H1 (cell line): ENCODE measurements at regions not wholly inside any gene's neighbourhood (a gene's known extent, or its start where the extent isn't known, plus 50 kb on each side); places are given as distances from the start of the nearest gene placed in this dataset.

ENCODE experiments used
- CTCF ChIA-PET: fragments of 300-600 bp; sonication (Branson Sonifier 250); formaldehyde crosslinking; loops from one replicate; lab custom pipeline; 2021; ENCODE audit not compliant: partially characterized antibody; lab: Charles Lee
- POLR2A ChIA-PET: fragments of 300-600 bp; sonication (Branson Sonifier 250); formaldehyde crosslinking; loops from one replicate; lab custom pipeline; 2021; ENCODE audit warnings: inconsistent platforms; ENCODE audit not compliant: partially characterized antibody; lab: Charles Lee
- DNase-seq, 2 experiments: peaks; one replicate each; pipeline versions ENCODE4 v3.0.0 to v3.0.0-alpha.2; 2010 to 2022; ENCODE audit warnings: low spot score in 2 of 2, low read depth in 1 of 2, mixed read lengths in 1 of 2
- FAIRE-seq: peaks from 2 replicates; lab custom pipeline; 2011; peaks lifted over from hg19 to GRCh38; lab: Jason Lieb, UNC
- H2AFZ ChIP-seq: 2 replicates; pipeline ENCODE4 v1.8.1; 2012; ENCODE audit warnings: low read length, inconsistent platforms
- H2AK5ac ChIP-seq: 2 replicates; pipeline ENCODE4 v1.6.1; 2013; ENCODE audit warnings: low read depth, low read length
- H2BK120ac ChIP-seq: replicated peaks from 2 replicates; pipeline ENCODE3; 2013; ENCODE audit warnings: low read depth, low read length, inconsistent platforms
- H2BK12ac ChIP-seq: 2 replicates; pipeline ENCODE4 v1.6.1; 2013; ENCODE audit warnings: low read depth, low read length
- H2BK15ac ChIP-seq: 2 replicates; pipeline ENCODE4 v1.6.1; 2013; ENCODE audit warnings: low read length
- H2BK20ac ChIP-seq: 2 replicates; pipeline ENCODE4 v1.6.1; 2013; ENCODE audit warnings: low read length
- H2BK5ac ChIP-seq: 2 replicates; pipeline ENCODE4 v1.6.1; 2013; ENCODE audit warnings: low read depth, low read length
- H3K14ac ChIP-seq: 2 replicates; pipeline ENCODE4 v1.6.1; 2013; ENCODE audit warnings: inconsistent platforms; ENCODE audit not compliant: insufficient read length
- H3K18ac ChIP-seq: 2 replicates; pipeline ENCODE4 v1.6.1; 2013; ENCODE audit warnings: low read length; ENCODE audit errors: extremely low read depth
- H3K23ac ChIP-seq: 2 replicates; pipeline ENCODE4 v1.6.1; 2013; ENCODE audit warnings: inconsistent platforms; ENCODE audit not compliant: insufficient read length
- H3K23me2 ChIP-seq: 2 replicates; pipeline ENCODE4 v1.6.1; 2013; ENCODE audit warnings: low read depth, low read length
- H3K27ac ChIP-seq: 2 replicates; pipeline ENCODE4 v1.6.1; 2011; ENCODE audit warnings: low read depth, low read length, inconsistent platforms
- H3K27me3 ChIP-seq, 4 experiments: replicated peaks in 1 of 4; 1 replicate in 1 of 4; 2 replicates in 3 of 4; pipeline versions ENCODE4 v1.6.1 to v1.8.1; 2011 to 2013; ENCODE audit warnings: low read length in 3 of 4, mild to moderate bottlenecking in 3 of 4, inconsistent platforms in 2 of 4, mixed read lengths in 2 of 4, moderate library complexity in 1 of 4; ENCODE audit not compliant: control insufficient read depth in 3 of 4, insufficient read depth in 3 of 4; ENCODE audit errors: extremely low read depth in 1 of 4
- H3K36me3 ChIP-seq, 4 experiments: 2 replicates each; pipeline versions ENCODE4 v1.6.1 to v1.8.1; 2011 to 2013; ENCODE audit warnings: mild to moderate bottlenecking in 4 of 4, low read length in 3 of 4, moderate library complexity in 2 of 4, control low read depth in 1 of 4, inconsistent platforms in 1 of 4; ENCODE audit not compliant: insufficient read depth in 4 of 4, control insufficient read depth in 2 of 4
- H3K4ac ChIP-seq: replicated peaks from 2 replicates; pipeline ENCODE3; 2013; ENCODE audit warnings: low read length, low read depth, mixed read lengths, inconsistent platforms; ENCODE audit not compliant: insufficient read length
- H3K4me1 ChIP-seq, 4 experiments: replicated peaks in 1 of 4; 1 replicate in 1 of 4; 2 replicates in 3 of 4; pipeline versions ENCODE4 v1.6.1 to v1.8.1; 2011 to 2013; ENCODE audit warnings: low read length in 3 of 4, inconsistent platforms in 2 of 4, mixed read lengths in 1 of 4; ENCODE audit not compliant: insufficient read depth in 4 of 4, control insufficient read depth in 3 of 4
- H3K4me2 ChIP-seq, 2 experiments: 2 replicates each; pipeline versions ENCODE4 v1.6.1 to v1.8.1; 2011 to 2013; ENCODE audit warnings: low read depth in 2 of 2, low read length in 2 of 2, control low read depth in 1 of 2, inconsistent platforms in 1 of 2, mild to moderate bottlenecking in 1 of 2; ENCODE audit not compliant: insufficient read depth in 1 of 2
- H3K4me3 ChIP-seq, 4 experiments: fragments of 200-600, 300-600 bp in 1 of 4; sonication (generic), shearing (Covaris generic), sonication (Bioruptor Twin) in 1 of 4; 2 replicates each; pipeline versions ENCODE4 v1.5.1 to v1.8.1; 2011 to 2016; ENCODE audit warnings: low read length in 4 of 4, low read depth in 3 of 4, control low read depth in 2 of 4, inconsistent platforms in 2 of 4, mild to moderate bottlenecking in 2 of 4, mixed read lengths in 1 of 4, moderate library complexity in 1 of 4; ENCODE audit not compliant: insufficient read depth in 2 of 4; ENCODE audit errors: extremely low read depth in 1 of 4
- H3K56ac ChIP-seq: replicated peaks from 2 replicates; pipeline ENCODE3; 2013; ENCODE audit warnings: low read depth, mild to moderate bottlenecking, mixed read lengths, low read length, inconsistent platforms; ENCODE audit not compliant: insufficient read length
- H3K79me1 ChIP-seq: 2 replicates; pipeline ENCODE4 v1.6.1; 2013; ENCODE audit warnings: low read depth, low read length, control low read depth
- H3K79me2 ChIP-seq, 2 experiments: 2 replicates each; pipeline versions ENCODE4 v1.6.1 to v1.8.1; 2012 to 2013; ENCODE audit warnings: low read length in 2 of 2, mild to moderate bottlenecking in 2 of 2, inconsistent platforms in 1 of 2; ENCODE audit not compliant: insufficient read depth in 2 of 2, control insufficient read depth in 1 of 2
- H3K9ac ChIP-seq, 4 experiments: replicated peaks in 1 of 4; 1 replicate in 1 of 4; 2 replicates in 3 of 4; pipeline versions ENCODE4 v1.6.1 to v1.8.1; 2011 to 2013; ENCODE audit warnings: low read depth in 3 of 4, low read length in 3 of 4, control low read depth in 2 of 4, mild to moderate bottlenecking in 2 of 4, moderate library complexity in 2 of 4, inconsistent platforms in 1 of 4; ENCODE audit errors: extremely low read depth in 1 of 4
- H3K9me3 ChIP-seq, 2 experiments: 2 replicates each; pipeline versions ENCODE4 v1.6.1 to v1.8.1; 2012 to 2013; ENCODE audit warnings: mild to moderate bottlenecking in 2 of 2, moderate library complexity in 2 of 2, control low read depth in 1 of 2, inconsistent platforms in 1 of 2, low read depth in 1 of 2, low read length in 1 of 2, mixed read lengths in 1 of 2; ENCODE audit not compliant: insufficient read depth in 2 of 2
- H4K20me1 ChIP-seq, 2 experiments: replicated peaks in 1 of 2; 2 replicates each; pipeline versions ENCODE3 to v1.8.1; 2011 to 2013; ENCODE audit warnings: inconsistent platforms in 2 of 2, low read length in 2 of 2, mild to moderate bottlenecking in 1 of 2; ENCODE audit not compliant: insufficient read depth in 2 of 2, control insufficient read depth in 1 of 2
- H4K5ac ChIP-seq: 2 replicates; pipeline ENCODE4 v1.6.1; 2013; ENCODE audit warnings: low read length, low read depth, mixed read lengths, inconsistent platforms; ENCODE audit not compliant: insufficient read length
- H4K8ac ChIP-seq: 2 replicates; pipeline ENCODE4 v1.8.0; 2013; ENCODE audit warnings: mild to moderate bottlenecking, moderate library complexity, low read length, inconsistent platforms; ENCODE audit not compliant: insufficient read depth; ENCODE audit errors: extremely low read depth
- H4K91ac ChIP-seq: replicated peaks from 2 replicates; pipeline ENCODE3; 2013; ENCODE audit warnings: low read length, mixed read lengths, inconsistent platforms; ENCODE audit not compliant: insufficient read length
- HDAC6 ChIP-seq: IDR thresholded peaks from one replicate; pipeline ENCODE4 v1.7.1; 2012; ENCODE audit warnings: low read depth, mild to moderate bottlenecking, inconsistent platforms, low read length, moderate library complexity
- KDM4A ChIP-seq: IDR thresholded peaks from one replicate; pipeline ENCODE4 v1.7.1; 2012; ENCODE audit warnings: low read depth, mild to moderate bottlenecking, moderate library complexity, low read length, inconsistent platforms; ENCODE audit not compliant: severe bottlenecking
- PHF8 ChIP-seq: fragments of 200-600 bp; sonication (generic); conservative IDR thresholded peaks from 2 replicates; pipeline ENCODE4 v1.7.1; 2012; ENCODE audit warnings: low read depth, mild to moderate bottlenecking, inconsistent platforms, low read length, moderate library complexity
- RBBP5 ChIP-seq: IDR thresholded peaks from 2 replicates; pipeline ENCODE4 v1.7.1; 2012; ENCODE audit warnings: low read depth, mild to moderate bottlenecking, inconsistent platforms, low read length, moderate library complexity, borderline replicate concordance
- RNF2 ChIP-seq: fragments of 200-900, 300-1000 bp; sonication (generic); IDR thresholded peaks from 2 replicates; pipeline ENCODE4 v1.7.1; 2016; ENCODE audit warnings: borderline replicate concordance, low read depth, mild to moderate bottlenecking, antibody characterized with exemption, low read length; ENCODE audit not compliant: poor library complexity, severe bottlenecking; ENCODE audit errors: missing control alignments
- RXRA ChIP-seq: IDR thresholded peaks from 2 replicates; pipeline ENCODE4 v1.6.1; 2011; ENCODE audit warnings: low read depth, mild to moderate bottlenecking, low read length, moderate library complexity; ENCODE audit not compliant: insufficient read depth
- SUZ12 ChIP-seq: fragments of 200-600 bp; sonication (generic); IDR thresholded peaks from 2 replicates; pipeline ENCODE4 v1.6.1; 2012; ENCODE audit warnings: mild to moderate bottlenecking, inconsistent platforms, low read length, moderate library complexity, mixed read lengths
- WGBS, 2 experiments: shearing (Covaris generic) in 1 of 2; methylation state at CpG; one replicate each; pipeline versions ENCODE4 v1.1.6 to v1.1.7; 2013 to 2015; ENCODE audit warnings: low lambda C conversion rate in 2 of 2, mixed read lengths in 2 of 2, inconsistent platforms in 1 of 2, low coverage in 1 of 2, missing lambda C conversion rate in 1 of 2; ENCODE audit not compliant: insufficient replicate concordance in 2 of 2, insufficient coverage in 1 of 2, insufficient read length in 1 of 2; ENCODE audit errors: extremely low coverage in 1 of 2, missing lambda C conversion rate in 1 of 2; 5-methylcytosine and 5-hydroxymethylcytosine counted together

GRCh38 chr14:89564286-89564957, 147.4 kb upstream of the FOXN3 start:
- Histone ChIP-seq H3K23ac (no peak overlapping the region), H3K27me3 (no peaks in the 10 kb centered on the region), H3K4ac (no peak overlapping the region), H4K91ac (no peak overlapping the region), H3K27ac (no peak overlapping the region), H3K23me2 (no peaks in the 10 kb centered on the region; the same call in 1 of the 2 replicates), H4K20me1 (peaks cover 0 to 2% of the 10 kb centered on the region in 2 experiments), H3K79me2 (peaks cover 0 to 74% of the 10 kb centered on the region in 2 experiments; a peak in 3 of 4 replicates), H4K8ac (no peak overlapping the region), H3K79me1 (peaks cover 18% of the 10 kb centered on the region), H3K14ac (no peak overlapping the region)
- CTCF ChIA-PET = interaction anchor here (0.6 to 1.3 kb wide), 2 partner anchors 26 to 262 kb away, joined by 3 read pairs; no protein-coding TSS in a partner anchor
- FAIRE-seq = no peak
- TF ChIP-seq RXRA (no peak), RBBP5 (no peak), KDM4A (no peak), SUZ12 (no peak), PHF8 (no peak), HDAC6 (no peak), RNF2 (no peak)
- TF ChIP-seq, all 59 proteins: peak for 0
- H3K4me1 ChIP-seq = no peaks in the 10 kb centered on the region; a peak in 3 of 7 replicates
- H2AFZ ChIP-seq = no peak overlapping the region
- DNase-seq = no peak
- H3K4me2 ChIP-seq = no peak overlapping the region
- no peak overlapping the region for H3K18ac ChIP-seq
- H2BK20ac ChIP-seq = no peak overlapping the region
- no peak overlapping the region for H3K4me3 ChIP-seq
- WGBS, 2 experiments = 94% methylated on average over 12 of the region's 12 CpGs; no CpG with 5 or more reads in 1 of the 2 experiments
- no peak overlapping the region for H4K5ac ChIP-seq
- no peak overlapping the region for H2BK12ac ChIP-seq
- no peak overlapping the region for H3K56ac ChIP-seq
- POLR2A ChIA-PET = interaction anchor here (0.6 to 1.9 kb wide), 2 partner anchors 12 to 120 kb away, joined by 3 to 5 read pairs; no protein-coding TSS in a partner anchor
- no peak overlapping the region for H3K9ac ChIP-seq
- H3K9me3 ChIP-seq = no peaks in the 10 kb centered on the region
- H2AK5ac ChIP-seq = no peak overlapping the region
- H2BK5ac ChIP-seq = no peak overlapping the region
- H2BK120ac ChIP-seq = no peak overlapping the region
- no peaks in the 10 kb centered on the region; a peak in 1 of 8 replicates for H3K36me3 ChIP-seq
- H2BK15ac ChIP-seq = no peak overlapping the region
